ENCODE measurements at regions not wholly inside any gene's neighbourhood (a gene's known extent, or its start where the extent isn't known, plus 50 kb on each side); places are given as distances from the start of the nearest gene placed in this dataset.

DNA sequence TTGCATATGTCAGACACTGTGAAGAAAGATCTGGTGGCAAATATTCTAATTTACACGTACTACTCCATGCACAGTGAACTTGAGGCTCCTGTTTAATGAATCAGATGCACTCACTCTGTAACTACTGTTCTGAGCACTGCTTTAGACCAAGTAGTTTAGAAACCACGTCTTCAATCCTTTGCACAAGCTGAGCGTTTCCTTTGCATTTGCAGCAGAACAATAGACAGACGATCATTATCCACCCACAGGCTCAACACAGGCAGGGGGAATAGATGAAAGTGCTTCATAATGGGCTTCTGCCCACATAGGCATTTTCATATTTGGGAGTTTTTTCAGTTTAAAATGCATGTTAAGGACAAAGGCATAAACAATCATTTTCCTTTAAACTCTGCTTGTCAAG is 423.3 kb upstream of the ADAMTS16 start:
- DNase-seq (ENCODE audit: low spot score): no peak

DNA sequence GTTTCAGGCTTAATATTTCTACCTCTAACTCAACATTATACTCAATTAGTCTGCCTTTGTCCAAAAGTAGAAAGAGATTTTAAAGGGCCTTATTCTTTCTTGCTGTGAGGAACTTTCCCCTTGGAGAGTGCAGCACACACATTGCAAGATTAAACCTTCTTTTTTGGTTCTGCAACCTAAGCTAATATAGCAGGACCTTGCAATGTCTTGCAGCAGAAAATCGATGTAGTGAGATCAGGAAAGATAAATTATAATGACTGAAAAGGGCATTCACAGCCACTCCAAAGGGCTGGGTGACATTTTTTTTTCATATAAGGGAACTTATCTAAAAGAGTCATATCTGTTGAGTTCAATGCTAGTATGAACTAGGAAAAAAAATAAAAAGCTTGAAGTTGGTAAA is 422.7 kb upstream of the ADAMTS16 start:
- DNase-seq (ENCODE audit: low spot score): no peak

DNA sequence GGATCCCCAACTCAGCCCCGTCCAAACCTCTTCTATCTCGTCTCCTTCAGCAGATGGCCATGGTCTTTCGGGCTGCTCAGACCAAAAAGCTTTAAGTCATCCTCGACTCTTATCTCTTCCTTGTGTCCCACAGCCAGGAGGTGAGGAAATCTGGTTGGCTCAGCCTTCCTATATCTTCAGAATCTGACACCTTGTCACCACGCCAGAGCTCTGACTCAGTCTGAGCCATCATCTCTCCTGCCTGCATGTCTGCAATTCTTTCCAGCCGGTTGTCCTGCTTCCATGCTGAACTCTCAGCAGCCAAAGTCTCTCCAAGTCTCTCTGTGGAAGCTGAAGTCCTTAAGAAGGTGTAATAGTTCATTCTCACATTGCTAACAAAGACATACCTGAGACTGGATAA is 419.3 kb upstream of the ADAMTS16 start:
- no peak for DNase-seq (ENCODE audit: low spot score)

DNA sequence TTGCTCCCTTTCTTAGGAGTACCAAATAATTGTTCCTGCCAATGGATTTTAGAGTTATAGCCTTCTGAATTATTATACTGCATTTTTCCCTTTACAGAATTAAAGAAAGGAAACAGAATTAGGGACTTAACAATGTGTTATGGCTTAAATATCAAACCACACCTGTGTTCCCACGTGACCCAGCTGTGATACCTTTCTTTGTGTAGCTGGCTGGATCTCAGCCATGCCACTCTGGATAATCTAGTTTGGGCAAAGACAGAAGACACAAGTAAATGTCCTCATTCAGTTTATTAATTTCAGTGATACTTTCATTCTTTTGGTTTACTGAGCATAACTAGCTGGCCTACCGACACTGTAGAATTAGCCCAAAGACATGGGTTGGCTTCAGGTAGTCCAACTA is 417.2 kb upstream of the ADAMTS16 start:
- no peak for DNase-seq (ENCODE audit: low spot score)

DNA sequence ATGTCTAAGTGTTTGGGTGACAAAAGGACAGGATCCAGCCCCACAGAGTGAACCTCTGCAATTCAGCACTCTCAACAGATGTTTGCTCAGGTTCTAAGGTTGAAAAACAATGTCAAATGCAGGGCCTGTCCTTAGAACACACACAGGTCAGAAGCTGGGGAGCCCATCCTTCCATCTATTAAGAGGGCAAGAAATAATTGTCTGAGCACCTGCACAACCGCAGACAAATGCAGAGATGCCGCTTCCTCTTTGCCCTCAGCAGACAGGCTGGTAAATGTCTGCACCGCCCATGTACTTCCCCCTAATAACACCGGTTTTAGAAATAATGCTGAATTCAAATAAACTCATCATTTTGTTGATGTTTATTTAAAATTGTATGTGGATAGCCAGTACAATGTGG is 414.5 kb upstream of the ADAMTS16 start:
- DNase-seq (ENCODE audit: low spot score): no peak

DNA sequence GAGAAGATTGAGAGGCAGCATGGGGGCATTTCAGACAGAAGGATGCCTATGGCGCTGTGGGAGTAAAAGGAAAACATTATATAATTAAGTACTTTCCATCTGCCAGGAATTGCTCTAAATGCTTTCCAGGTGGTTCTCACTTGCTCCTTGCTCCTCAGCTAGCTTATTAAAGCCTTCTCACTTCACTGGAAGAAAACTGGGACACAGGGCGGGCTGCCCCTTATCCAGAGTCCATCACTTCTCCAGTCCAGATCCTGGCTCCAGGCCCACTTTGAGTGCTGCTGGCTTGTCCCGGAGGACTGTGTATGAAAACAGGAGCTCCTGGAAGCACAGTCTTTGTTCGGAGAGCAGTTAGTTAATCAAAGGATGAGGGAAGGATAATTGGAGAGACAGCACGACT is 409.9 kb upstream of the ADAMTS16 start:
- no peak for DNase-seq (ENCODE audit: low spot score)

DNA sequence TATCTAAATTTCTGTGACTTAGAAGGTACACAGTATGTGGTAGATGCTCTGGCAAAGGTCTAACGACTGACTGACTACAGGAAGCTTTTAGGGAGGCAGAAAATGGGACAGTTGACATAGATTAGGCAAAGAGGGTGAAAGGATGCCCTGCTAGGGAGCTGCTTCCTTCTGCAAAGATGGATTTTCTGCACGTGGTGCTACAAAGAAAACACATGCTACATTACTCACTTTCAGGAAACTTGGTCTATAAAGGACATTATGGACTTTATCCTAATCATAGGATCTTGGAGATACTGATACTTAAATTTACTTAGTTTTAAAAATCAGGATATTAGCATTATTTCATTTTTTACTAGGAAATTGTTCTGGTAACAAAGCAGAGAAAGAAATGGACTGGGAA is 405.8 kb upstream of the ADAMTS16 start:
- DNase-seq (ENCODE audit: low spot score): no peak

DNA sequence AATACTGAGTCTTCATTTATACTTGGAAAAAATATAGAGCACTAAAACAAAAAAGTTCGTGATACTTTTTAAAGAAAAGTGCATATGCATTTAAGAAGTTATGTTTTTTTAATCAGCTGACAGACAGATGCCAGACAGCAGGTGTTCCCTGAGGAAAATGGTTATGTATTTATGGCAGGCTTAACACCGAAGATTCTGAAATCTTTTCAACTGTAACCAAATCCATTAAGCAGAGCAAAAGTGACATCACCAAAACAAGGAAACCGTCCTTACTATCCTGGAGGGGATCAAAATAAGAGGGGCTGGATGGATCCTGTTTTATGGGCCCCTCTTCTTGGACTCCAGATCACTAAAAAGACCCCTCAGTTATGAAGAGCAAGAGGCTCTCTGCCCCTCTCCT is 404.9 kb upstream of the ADAMTS16 start:
- no peak for DNase-seq (ENCODE audit: low spot score)

DNA sequence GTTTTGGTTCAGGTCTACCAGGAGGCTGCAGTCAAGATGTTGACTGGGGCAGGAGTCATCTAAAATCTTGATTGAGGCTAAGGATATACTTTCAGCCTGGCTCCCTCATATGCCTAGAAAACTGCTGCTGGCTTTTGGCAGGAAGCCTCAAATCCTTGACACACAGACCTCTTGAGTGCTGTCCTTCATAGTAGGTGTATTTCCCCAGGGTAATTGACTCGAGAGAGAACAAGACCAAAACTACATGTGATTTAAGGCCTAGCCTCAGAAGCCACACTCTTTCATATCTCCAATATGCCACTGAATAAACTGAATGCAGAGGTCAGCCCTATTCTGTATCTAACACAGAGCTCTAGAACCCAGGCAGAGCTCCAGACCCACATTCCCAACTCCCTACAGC is 402.3 kb upstream of the ADAMTS16 start:
- DNase-seq (ENCODE audit: low spot score): no peak

DNA sequence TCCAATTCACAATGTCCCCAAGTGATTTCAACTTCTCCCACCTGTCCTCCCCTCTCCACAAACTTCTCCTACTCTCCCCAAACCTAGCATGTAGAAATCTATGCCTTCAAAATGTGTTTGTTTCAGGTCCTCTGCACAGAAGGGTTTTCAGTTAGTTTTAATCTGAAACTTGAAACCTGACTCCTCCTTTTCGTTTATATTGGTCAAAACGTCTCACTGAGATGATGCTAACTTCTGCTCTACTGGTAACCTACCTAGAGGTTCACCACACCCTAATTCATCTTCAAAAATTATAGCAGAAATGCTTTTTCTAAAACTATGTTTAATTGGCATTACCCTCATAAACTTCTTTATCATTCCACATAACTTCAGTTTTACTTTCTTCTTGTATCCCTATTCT is 401.8 kb upstream of the ADAMTS16 start:
- no peak for DNase-seq (ENCODE audit: low spot score)

DNA sequence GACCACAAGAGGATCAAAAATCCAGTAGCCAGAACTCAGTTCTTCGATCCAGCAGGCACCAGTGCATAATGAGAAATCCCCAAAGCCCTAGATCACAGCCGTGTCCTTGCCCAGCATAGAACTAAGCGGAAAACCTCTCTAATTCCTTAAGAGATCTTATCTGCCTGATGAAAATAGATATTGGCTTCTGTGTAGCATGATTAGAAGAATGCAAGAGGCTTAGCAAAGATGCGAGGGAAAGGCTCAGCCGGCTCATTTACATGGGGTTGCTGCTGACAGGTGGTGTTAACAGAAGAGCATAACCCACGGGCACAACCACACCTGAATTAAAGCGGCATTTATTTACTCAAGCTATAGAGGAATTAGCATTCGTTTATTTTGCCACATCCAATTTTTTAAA is 400.0 kb upstream of the ADAMTS16 start:
- DNase-seq (ENCODE audit: low spot score): no peak

DNA sequence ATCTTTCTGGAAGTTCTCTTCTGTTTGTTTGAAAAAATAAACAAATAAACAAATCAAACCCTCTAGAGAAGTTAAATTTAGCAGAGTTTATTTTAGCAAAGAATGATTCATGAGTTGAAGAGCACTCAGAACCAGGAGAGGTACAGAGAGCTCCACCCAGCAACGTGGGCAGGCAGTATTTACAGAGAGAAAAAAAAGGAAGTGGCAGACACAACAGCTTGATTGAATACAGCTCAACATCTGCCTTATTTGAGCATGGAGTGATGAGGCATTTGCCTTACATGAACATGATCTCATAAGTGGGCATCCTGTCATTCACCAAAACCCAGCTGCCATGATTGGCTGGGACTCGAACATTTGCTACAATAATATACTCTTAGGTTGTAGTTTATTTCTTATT is 381.6 kb upstream of the ADAMTS16 start:
- no peak for DNase-seq (ENCODE audit: low spot score)

DNA sequence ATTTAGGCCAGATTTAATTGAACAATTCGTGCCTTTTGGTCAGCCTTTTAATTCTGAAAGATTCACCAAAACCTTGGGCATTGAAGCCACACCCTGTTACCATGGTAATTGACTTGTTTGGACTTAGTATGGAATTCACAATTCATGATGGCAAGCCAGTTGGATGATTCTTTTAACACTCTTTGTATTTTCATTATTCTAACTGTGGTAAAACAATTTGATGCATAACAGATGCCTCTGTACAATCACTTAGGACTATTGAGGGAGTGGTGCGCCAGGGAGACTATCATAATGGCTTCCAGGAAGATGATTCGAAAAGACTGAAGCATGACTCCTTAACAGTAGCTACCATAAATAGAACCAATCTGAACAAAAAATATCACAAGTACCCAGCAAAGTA is 381.1 kb upstream of the ADAMTS16 start:
- DNase-seq (ENCODE audit: low spot score): no peak

DNA sequence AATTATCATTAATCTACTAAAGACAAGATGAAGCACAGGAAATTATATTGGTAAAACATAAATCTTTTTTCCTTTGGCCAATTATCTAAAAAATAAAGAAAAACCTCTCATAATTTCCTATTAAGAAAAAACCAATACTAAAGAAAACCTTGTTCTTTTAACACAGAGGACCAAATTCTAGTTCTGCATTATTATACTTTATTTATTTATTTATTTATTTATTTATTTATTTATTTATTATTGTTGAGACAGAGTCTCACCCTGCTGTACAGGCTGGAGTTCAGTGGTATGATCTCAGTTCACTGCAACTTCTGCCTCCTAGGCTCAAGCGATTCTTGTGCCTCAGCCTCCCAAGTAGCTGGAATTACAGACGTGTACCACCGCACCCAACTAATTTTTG is 377.8 kb upstream of the ADAMTS16 start:
- DNase-seq (ENCODE audit: low spot score): no peak

DNA sequence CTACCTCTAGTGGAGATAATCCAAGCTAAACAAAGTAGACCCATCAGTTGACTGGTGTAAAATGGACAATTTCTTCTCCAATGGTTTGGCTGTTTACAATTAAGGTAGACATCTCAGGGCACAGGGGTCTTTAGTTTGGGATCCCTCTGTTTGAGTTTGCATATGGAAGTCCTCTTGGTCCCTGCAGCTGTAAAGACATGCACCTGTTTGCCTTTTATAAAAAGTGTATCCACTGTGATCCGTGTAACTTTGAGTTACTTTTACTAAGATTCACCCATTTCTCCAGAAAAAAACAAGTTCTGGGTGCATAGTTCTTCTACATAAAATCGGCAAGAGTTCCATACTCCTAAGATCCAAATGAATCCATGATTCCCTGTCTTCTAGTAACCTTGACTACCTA is 374.7 kb upstream of the ADAMTS16 start:
- DNase-seq (ENCODE audit: low spot score): no peak

DNA sequence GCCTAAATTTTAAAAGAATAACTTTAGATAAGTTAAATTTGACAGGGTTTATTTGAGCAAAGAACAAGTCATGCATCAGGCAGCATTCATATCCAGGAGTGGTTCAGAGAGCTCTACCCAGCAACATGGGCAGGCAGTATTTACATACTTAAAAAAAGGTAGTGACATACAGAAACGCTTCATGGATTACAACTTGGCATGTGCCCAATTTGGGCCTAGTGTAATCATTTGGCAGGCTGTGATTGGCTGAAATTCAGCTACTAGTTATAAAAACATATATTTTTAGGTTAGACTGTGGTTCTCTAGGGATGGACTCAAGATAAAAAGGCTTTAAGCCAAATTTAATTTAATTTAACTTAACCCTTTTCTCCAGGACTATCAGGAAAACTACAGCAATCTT is 374.0 kb upstream of the ADAMTS16 start:
- DNase-seq (ENCODE audit: low spot score): no peak

DNA sequence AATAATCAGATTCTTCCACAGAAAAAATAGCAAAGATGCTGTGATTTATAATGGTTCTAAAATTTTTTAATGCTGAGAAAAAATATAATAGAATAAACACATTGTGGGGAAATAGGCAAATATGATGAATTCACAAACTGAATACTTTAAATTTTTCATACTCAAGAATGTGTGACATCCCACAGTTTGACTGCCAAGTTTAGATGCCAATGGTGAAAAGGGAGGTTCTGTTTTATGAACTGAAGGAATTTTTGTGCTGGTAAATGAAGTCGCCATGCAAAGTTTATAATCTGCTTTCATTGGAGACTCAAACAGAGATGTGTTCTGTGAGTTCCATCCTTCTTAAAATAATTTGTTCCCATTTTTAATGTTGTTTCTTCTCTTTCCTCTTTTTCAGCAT is 367.5 kb upstream of the ADAMTS16 start:
- DNase-seq (ENCODE audit: low spot score): no peak

DNA sequence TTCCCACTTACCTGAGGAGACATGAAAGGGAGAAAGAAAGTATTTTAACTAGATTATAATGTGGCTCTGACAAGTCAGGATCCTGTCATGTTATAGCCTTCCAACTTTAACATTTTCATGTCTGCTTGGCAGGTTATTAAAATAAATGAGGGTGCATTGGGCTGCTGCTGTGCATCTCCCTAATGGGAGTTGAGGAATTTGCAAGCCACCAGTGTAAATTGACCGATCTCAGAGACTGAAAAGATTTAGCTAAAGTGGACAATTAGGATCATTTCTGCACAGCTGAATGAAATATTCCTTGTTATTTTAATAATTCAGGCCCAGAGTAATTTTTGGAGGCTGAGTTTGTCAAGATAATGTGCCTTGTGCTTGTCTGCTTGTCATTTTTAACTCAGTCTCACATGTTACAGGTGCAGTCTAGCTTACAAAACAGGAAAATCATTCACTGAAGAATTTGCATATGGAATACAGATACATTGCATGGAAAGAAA is 366.3 kb upstream of the ADAMTS16 start:
- no peak for DNase-seq (ENCODE audit: low spot score)

DNA sequence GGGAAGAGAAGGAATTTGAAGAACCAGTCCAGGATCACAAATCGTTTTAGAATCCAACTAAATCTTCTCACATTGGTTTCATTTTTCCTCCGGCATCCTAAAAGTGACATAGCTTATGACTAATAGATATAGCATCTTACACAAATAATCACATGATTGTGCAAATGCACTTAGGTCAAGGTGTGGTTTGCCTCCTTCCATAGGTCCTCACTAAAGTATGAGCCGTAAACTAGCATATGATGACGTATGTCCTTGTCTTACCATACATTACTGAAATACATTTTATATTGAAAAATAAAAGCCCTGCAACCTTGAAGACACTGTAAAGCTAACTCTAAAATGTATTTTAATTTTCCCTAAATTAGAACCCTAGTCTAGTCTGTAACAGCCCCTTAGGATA is 362.7 kb upstream of the ADAMTS16 start:
- no peak for DNase-seq (ENCODE audit: low spot score)

DNA sequence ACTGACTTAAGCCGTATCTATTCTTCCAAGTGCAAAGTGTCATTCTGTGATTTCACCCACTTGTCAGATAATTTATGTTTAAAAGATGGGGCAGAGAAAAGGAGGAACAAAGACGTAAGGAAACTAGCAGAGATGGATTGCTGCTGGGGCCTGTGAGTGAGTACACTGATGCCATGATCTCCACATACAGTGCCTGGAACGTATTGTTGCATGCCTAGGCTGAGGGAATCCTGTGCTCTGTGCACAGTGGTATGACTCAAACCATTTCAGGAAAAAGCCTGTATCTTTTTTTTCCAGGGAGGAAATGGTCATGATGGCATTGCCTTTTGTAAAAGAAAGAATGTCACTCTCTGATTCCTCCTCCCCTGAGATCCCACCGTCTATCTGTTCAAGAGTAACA is 359.5 kb upstream of the ADAMTS16 start:
- DNase-seq (ENCODE audit: low spot score): no peak

DNA sequence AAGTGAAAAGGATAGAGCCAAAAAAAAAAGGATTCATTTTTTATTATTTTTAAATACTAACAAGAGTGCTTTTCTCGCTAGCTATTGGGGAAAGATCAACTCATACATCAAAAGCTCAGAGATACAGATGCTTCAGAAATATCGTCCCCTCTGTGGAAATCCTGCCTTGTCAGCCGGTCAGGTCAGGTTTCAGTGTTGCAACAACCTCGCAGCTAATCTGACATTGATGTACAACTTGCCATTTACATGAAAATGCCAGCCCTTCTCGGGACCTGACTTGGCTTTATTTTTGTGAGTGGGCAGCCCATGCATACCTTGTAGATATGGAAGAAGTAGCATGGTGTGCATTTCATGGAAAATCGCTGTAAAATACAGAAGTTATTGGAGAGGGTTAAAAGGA is 358.8 kb upstream of the ADAMTS16 start:
- no peak for DNase-seq (ENCODE audit: low spot score)

DNA sequence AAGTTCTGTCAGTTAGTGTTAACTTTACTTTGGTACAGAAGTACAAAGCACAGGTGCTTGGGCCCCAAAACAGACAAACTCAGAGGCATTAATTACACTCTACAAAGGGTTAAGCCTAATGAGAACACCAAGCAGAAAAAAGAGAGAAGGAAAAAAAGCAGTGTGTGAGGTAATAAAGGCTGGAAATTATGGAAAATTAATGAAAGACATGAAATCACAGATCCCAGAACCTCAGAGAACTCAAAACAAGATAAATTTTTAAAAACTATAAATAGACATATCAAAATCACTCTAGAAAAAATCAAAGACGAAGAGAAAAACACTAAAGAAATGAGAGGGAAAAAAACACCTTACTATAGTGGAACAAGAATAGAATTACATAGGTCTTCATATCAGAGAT is 354.2 kb upstream of the ADAMTS16 start:
- DNase-seq (ENCODE audit: low spot score): no peak

DNA sequence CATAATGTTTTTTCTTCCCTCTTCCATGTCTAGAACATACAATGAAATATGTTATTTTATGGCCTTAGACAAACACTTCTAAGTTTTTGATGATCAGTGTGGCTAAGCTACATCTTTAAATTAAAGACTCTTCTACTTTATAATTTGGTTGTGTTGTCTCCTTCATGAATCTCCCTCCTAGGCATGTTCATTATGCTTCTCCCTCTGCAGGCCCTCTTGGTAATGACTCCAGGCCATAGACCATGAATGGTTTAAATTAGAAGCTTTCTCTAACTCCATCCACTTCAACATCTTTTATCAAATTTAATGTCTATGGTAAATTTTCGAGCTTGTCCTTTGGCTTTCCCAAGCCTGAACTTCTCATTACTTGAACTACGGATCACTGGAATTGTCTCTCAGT is 342.7 kb upstream of the ADAMTS16 start:
- DNase-seq (ENCODE audit: low spot score): no peak

DNA sequence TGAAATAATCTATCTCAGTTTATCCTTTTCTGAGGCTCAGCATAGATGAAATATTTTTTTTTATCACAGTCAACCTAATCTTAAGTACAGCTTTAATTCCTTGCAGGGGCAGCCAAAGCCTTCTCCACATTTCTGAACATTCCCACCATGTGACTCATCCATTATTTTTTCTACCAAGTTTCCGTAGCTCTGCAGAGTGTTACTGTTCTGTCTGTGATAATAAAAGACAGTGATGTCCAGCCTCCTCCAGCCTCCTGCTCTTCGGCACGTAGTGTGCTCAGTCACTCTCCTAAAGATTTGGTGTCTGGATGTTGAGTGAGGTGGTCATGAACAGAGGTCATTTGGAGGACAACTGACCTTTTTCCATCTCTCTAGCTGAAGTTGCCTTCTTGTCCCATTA is 338.1 kb upstream of the ADAMTS16 start:
- no peak for DNase-seq (ENCODE audit: low spot score)
